NCI-H2227 (cell line): ENCODE measurements at regions not wholly inside any gene's neighbourhood (a gene's known extent, or its start where the extent isn't known, plus 50 kb on each side); places are given as distances from the start of the nearest gene placed in this dataset.
A peak's percentile ranks its signal among the peaks of the same experiment; 100 is the strongest.

Source experiments
- DNase-seq: peaks from one replicate; lab custom pipeline; 2025; ENCODE audit not compliant: unreplicated experiment; lab: John Stamatoyannopoulos, UW

DNA sequence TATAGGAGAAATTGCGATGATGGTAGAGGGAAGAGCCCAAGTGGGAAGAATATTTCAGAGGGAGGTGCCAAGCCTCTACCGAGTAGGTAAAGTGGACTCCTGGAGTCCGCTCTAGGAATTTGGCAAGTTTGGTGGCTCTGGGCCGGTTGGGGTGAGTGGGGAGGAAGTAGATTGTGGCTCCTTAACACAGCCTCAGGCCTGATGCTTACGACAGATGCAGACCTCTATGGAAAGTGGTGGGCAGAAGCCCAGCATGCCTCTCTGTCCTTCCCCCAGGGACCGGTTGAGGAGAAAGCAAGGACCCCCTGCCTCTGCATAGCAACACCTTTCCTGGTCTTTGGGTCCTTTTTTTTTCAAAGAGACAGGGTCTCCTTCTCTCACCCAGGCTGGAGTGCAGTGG is 55.9 kb upstream of the SIAH1 start:
- DNase-seq, result no peak

DNA sequence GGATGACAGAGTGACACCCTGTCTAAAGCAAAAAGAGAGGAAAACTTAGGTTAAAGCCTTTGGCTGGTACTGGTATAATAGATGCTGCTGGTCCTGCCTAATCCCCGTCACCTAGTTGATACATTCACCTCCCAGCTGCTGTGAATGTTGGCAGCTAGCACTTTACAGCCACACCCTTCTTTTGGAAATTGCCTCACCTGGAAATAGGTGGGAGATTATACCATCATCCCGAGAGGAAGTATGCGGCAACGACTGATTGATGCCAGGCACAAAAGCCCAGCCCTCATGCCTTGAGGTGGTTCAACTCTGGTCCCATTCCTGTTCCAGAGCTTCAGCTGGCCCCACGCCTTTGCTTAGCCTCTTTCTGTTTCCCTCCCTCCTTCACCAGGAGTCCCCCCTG is 53.2 kb upstream of the SIAH1 start:
- no peak for DNase-seq

DNA sequence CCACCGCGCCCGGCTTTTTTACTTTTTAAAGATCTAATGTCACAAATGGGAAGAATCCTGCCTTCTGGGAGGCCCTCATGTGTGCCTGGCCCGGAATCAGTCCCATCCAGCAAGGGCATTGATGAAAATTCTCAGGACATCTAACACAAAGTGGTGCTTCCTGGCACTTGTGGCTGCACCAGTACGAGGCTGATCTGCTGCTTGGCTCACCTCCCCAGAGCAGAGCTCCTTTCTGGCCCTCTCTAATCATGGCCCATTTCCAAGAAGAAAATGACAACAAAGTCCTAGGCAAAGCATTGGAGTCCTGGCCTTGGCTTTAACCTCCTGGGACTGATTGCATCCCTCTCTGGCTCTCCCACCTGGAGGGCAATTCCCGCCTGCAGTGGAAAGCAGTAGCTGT is 50.7 kb upstream of the SIAH1 start:
- peak; percentile 3 for DNase-seq

DNA sequence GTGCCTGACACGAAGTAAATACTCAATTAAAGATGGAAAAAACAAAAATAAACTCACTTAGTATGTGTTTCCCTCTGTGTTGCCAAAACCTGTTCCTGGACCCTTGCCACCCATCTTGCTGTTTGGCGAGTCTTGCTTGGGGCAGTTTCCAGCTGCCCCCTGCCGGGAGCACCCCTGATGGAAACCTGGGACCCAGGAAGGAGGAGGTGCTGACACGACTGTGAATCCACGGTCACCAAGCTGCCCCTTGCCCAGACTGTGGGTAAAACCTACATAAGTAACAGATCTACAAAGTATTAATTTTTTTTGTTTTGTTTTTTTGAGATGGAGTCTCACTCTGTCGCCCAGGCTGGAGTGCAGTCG is 50.1 kb upstream of the SIAH1 start:
- DNase-seq, result no peak
